HEK293T (cell line): ENCODE measurements at regions not wholly inside any gene's neighbourhood (a gene's known extent, or its start where the extent isn't known, plus 50 kb on each side); places are given as distances from the start of the nearest gene placed in this dataset.

ENCODE experiments used
- ARNT ChIP-seq: fragments of 450-650 bp; IDR thresholded peaks from 2 replicates; pipeline ENCODE4 v1.6.1; 2017; ENCODE audit warnings: mild to moderate bottlenecking
- BHLHE40 ChIP-seq: fragments of 450-650 bp; IDR thresholded peaks from 2 replicates; pipeline ENCODE4 v1.6.1; 2016; ENCODE audit warnings: mild to moderate bottlenecking, moderate library complexity, borderline replicate concordance
- ELF4 ChIP-seq: fragments of 450-650 bp; IDR thresholded peaks from 2 replicates; pipeline ENCODE4 v1.6.1; 2017; ENCODE audit warnings: antibody characterized with exemption
- FOXA1 ChIP-seq: fragments of 450-650 bp; IDR thresholded peaks from 2 replicates; pipeline ENCODE4 v1.6.1; 2016; ENCODE audit warnings: mild to moderate bottlenecking
- FOXK2 ChIP-seq: fragments of 450-650 bp; IDR thresholded peaks from 2 replicates; pipeline ENCODE4 v1.6.1; 2016; ENCODE audit warnings: mild to moderate bottlenecking
- HDGF ChIP-seq: fragments of 450-650 bp; IDR thresholded peaks from 2 replicates; pipeline ENCODE4 v1.6.1; 2017; ENCODE audit warnings: antibody characterized with exemption, borderline replicate concordance
- L3MBTL2 ChIP-seq: fragments of 450-650 bp; conservative IDR thresholded peaks from 2 replicates; pipeline ENCODE4 v1.6.1; 2016; ENCODE audit warnings: mild to moderate bottlenecking
- NFRKB ChIP-seq: fragments of 450-650 bp; IDR thresholded peaks from 2 replicates; pipeline ENCODE4 v1.6.1; 2016; ENCODE audit warnings: mild to moderate bottlenecking, moderate library complexity
- PKNOX1 ChIP-seq: fragments of 450-650 bp; IDR thresholded peaks from 2 replicates; pipeline ENCODE4 v1.6.1; 2016
- SP1 ChIP-seq: fragments of 450-650 bp; IDR thresholded peaks from 2 replicates; pipeline ENCODE4 v1.6.1; 2017
- SUZ12 ChIP-seq: fragments of 450-650 bp; IDR thresholded peaks from 2 replicates; pipeline ENCODE4 v1.6.1; 2016; ENCODE audit warnings: mild to moderate bottlenecking
- TARDBP ChIP-seq: fragments of 450-650 bp; IDR thresholded peaks from 2 replicates; pipeline ENCODE4 v1.6.1; 2016
- ZNF384 ChIP-seq: fragments of 450-650 bp; IDR thresholded peaks from 2 replicates; pipeline ENCODE4 v1.6.1; 2016

GRCh38 chr2:65548576-65549256 is 116.3 kb upstream of the SPRED2 start:
- no peak for TF ChIP-seq FOXK2
- no peak for TF ChIP-seq TARDBP
- TF ChIP-seq SP1: no peak
- TF ChIP-seq BHLHE40: no peak
- no peak for TF ChIP-seq ELF4
- TF ChIP-seq L3MBTL2: no peak
- TF ChIP-seq NFRKB: no peak
- no peak for TF ChIP-seq SUZ12
- no peak for TF ChIP-seq PKNOX1
- no peak for TF ChIP-seq FOXA1
- TF ChIP-seq ARNT: no peak
- no peak for TF ChIP-seq ZNF384
- no peak for TF ChIP-seq HDGF
